ENCODE measurements at regions not wholly inside any gene's neighbourhood (a gene's known extent, or its start where the extent isn't known, plus 50 kb on each side); places are given as distances from the start of the nearest gene placed in this dataset.
"Not testable (repeated sequence)": the region's sequence is repeated elsewhere in the genome, so short reads cannot be mapped to it uniquely, and the experiment has no call there.

- DNase-seq (ENCODE audit: extremely low read depth, low read depth): no peak
- TF ChIP-seq CTCF (IDR thresholded peaks at IDR 0.05; ENCODE audit: low read depth, low read length): no peak
Observed at GRCh38 chr9:71286146-71286545, 164.7 kb upstream of the TRPM3 start.

GRCh38 chr9:71285191-71285656 lies 163.8 kb upstream of the TRPM3 start:
- peak; percentile 90 for TF ChIP-seq CTCF (IDR thresholded peaks at IDR 0.05; ENCODE audit: low read depth, low read length)
- DNase-seq (ENCODE audit: extremely low read depth, low read depth): peak; percentile 40

- DNase-seq (ENCODE audit: extremely low read depth, low read depth): not testable (repeated sequence)
Observed at GRCh38 chr9:71282116-71282515, 160.7 kb upstream of the TRPM3 start.

- no peak for DNase-seq (ENCODE audit: extremely low read depth, low read depth)
- TF ChIP-seq CTCF (IDR thresholded peaks at IDR 0.05; ENCODE audit: low read depth, low read length): no peak
Observed at GRCh38 chr9:71279151-71279739, 157.8 kb upstream of the TRPM3 start.

GRCh38 chr9:71273613-71274012 lies 152.2 kb upstream of the TRPM3 start:
- no peak for TF ChIP-seq CTCF (IDR thresholded peaks at IDR 0.05; ENCODE audit: low read depth, low read length)
- DNase-seq (ENCODE audit: extremely low read depth, low read depth): no peak

- TF ChIP-seq CTCF (IDR thresholded peaks at IDR 0.05; ENCODE audit: low read depth, low read length): no peak
- no peak for DNase-seq (ENCODE audit: extremely low read depth, low read depth)
Observed at GRCh38 chr9:71271602-71272001, 150.2 kb upstream of the TRPM3 start.

GRCh38 chr9:71270554-71270953 lies 149.1 kb upstream of the TRPM3 start:
- DNase-seq (ENCODE audit: extremely low read depth, low read depth): no peak
- TF ChIP-seq CTCF (IDR thresholded peaks at IDR 0.05; ENCODE audit: low read depth, low read length): no peak

- TF ChIP-seq CTCF (IDR thresholded peaks at IDR 0.05; ENCODE audit: low read depth, low read length): no peak
- no peak for DNase-seq (ENCODE audit: extremely low read depth, low read depth)
Observed at GRCh38 chr9:71269859-71270258, 148.4 kb upstream of the TRPM3 start.

Data from AG09319 (cell line).